K562 (cell line): ENCODE measurements at regions not wholly inside any gene's neighbourhood (a gene's known extent, or its start where the extent isn't known, plus 50 kb on each side); places are given as distances from the start of the nearest gene placed in this dataset.

Source experiments
- HOMEZ ChIP-seq: fragments of 250-450 bp; sonication (Bioruptor Pico); IDR thresholded peaks from 2 replicates; pipeline ENCODE4 v1.4.0; 2020; ENCODE audit warnings: mild to moderate bottlenecking, moderate library complexity
- POLR2H ChIP-seq: IDR thresholded peaks from 2 replicates; pipeline ENCODE4 v1.6.1; 2016; ENCODE audit warnings: missing genetic modification characterization, low read depth, mild to moderate bottlenecking, control low read depth, missing compliant biosample characterization, moderate library complexity
- SIN3B ChIP-seq: fragments of 450-650 bp; IDR thresholded peaks from 2 replicates; pipeline ENCODE4 v1.6.1; 2017; ENCODE audit warnings: low read depth, mild to moderate bottlenecking, moderate library complexity
- ZC3H4 ChIP-seq: sonication (generic); formaldehyde crosslinking; IDR thresholded peaks from 2 replicates; pipeline ENCODE4 v1.9.0; 2021; ENCODE audit warnings: missing genetic modification reagents, borderline replicate concordance
- ZNF224 ChIP-seq: sonication (generic); formaldehyde crosslinking; IDR thresholded peaks from 2 replicates; pipeline ENCODE4 v1.8.0; 2022; ENCODE audit warnings: mild to moderate bottlenecking, missing genetic modification reagents
- ZNF740 ChIP-seq, 3 experiments: fragments of 200-800 bp in 1 of 3; sonication (Bioruptor generic) in 1 of 3; sonication (generic) in 1 of 3; formaldehyde crosslinking in 1 of 3; IDR thresholded peaks; 2 replicates each; pipeline versions ENCODE4 v1.6.1 to v1.8.0; 2016 to 2022; ENCODE audit warnings: mild to moderate bottlenecking in 2 of 3, missing compliant biosample characterization in 2 of 3, missing genetic modification characterization in 2 of 3, missing genetic modification reagents in 1 of 3
- TF ChIP-seq, protein P1 (sequence below): sonication (generic); formaldehyde crosslinking; IDR thresholded peaks from 2 replicates; pipeline ENCODE4 v1.8.1; 2023; ENCODE audit warnings: mild to moderate bottlenecking, missing genetic modification reagents

DNA sequence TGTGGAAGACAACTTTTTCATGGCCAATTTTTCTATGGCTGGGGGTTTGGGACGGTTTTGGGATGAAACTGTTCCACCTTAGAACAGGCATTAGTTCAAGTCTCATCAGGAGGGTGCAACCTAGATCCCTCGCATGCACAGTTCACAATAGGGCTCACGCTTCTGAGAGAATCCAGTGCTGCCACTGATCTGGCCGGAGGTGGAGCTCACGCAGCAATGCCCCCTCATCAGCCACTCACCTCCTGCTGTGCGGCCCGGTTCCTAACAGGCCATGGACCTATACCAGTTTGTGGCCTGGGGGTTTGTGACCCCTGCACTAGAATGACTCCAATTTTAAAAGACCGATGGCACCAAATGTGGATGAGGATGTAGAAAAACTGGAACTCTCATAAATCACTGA is 127.2 kb upstream of the IER5L start (continued):
- TF ChIP-seq ZNF740 (CRISPR knock-in tag; IDR thresholded peaks at IDR 0.05) = no peak
- no peak for TF ChIP-seq ZNF740 (tag; IDR thresholded peaks at IDR 0.05)
- TF ChIP-seq HOMEZ (CRISPR knock-in tag) = no peak
- no peak for TF ChIP-seq POLR2H (tag)
- TF ChIP-seq, protein P1, sequence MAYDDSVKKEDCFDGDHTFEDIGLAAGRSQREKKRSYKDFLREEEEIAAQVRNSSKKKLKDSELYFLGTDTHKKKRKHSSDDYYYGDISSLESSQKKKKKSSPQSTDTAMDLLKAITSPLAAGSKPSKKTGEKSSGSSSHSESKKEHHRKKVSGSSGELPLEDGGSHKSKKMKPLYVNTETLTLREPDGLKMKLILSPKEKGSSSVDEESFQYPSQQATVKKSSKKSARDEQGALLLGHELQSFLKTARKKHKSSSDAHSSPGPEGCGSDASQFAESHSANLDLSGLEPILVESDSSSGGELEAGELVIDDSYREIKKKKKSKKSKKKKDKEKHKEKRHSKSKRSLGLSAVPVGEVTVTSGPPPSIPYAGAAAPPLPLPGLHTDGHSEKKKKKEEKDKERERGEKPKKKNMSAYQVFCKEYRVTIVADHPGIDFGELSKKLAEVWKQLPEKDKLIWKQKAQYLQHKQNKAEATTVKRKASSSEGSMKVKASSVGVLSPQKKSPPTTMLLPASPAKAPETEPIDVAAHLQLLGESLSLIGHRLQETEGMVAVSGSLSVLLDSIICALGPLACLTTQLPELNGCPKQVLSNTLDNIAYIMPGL (CRISPR knock-in tag) = no peak
- TF ChIP-seq ZNF224 (CRISPR knock-in tag) = no peak
- TF ChIP-seq ZC3H4 (CRISPR knock-in tag) = no peak
- no peak for TF ChIP-seq SIN3B
- TF ChIP-seq, all 486 proteins: peak for 0
